Fibroblast of lung (primary cell): ENCODE measurements at regions not wholly inside any gene's neighbourhood (a gene's known extent, or its start where the extent isn't known, plus 50 kb on each side); places are given as distances from the start of the nearest gene placed in this dataset.
A peak's percentile ranks its signal among the peaks of the same experiment; 100 is the strongest.

Source experiments
- DNase-seq, 2 donors: peaks; one replicate each; pipeline versions ENCODE4 v3.0.0 to v3.0.0-alpha.2; 2010; ENCODE audit warnings: low read depth in 2 of 2
- H2AFZ ChIP-seq: 2 replicates; pipeline ENCODE4 v1.5.1; 2012; ENCODE audit warnings: low read length, control low read depth, inconsistent platforms
- H3K27ac ChIP-seq: 2 replicates; pipeline ENCODE4 v1.5.1; 2011; ENCODE audit warnings: low read length, control low read depth; ENCODE audit not compliant: insufficient read depth
- H3K27me3 ChIP-seq: 2 replicates; pipeline ENCODE4 v1.5.1; 2011; ENCODE audit warnings: mild to moderate bottlenecking, low read length; ENCODE audit not compliant: control insufficient read depth, insufficient read depth
- H3K36me3 ChIP-seq: 2 replicates; pipeline ENCODE4 v1.5.1; 2011; ENCODE audit warnings: low read length; ENCODE audit not compliant: control insufficient read depth, insufficient read depth
- H3K4me1 ChIP-seq: 2 replicates; pipeline ENCODE4 v1.5.1; 2011; ENCODE audit warnings: low read length; ENCODE audit not compliant: control insufficient read depth, insufficient read depth; ENCODE audit errors: extremely low read depth
- H3K4me2 ChIP-seq: 2 replicates; pipeline ENCODE4 v1.5.1; 2011; ENCODE audit warnings: low read length, control low read depth; ENCODE audit not compliant: insufficient read depth; ENCODE audit errors: extremely low read depth
- H3K4me3 ChIP-seq, 4 experiments: fragments of 200-600 bp in 1 of 4; sonication (generic) in 1 of 4; replicated peaks in 1 of 4; 2 replicates each; pipeline ENCODE4 v1.5.1; 2011 to 2016; ENCODE audit warnings: low read length in 4 of 4, low read depth in 3 of 4, mild to moderate bottlenecking in 3 of 4, control low read depth in 2 of 4, inconsistent platforms in 1 of 4, mixed read lengths in 1 of 4; ENCODE audit not compliant: insufficient read depth in 1 of 4; ENCODE audit errors: control extremely low read depth in 1 of 4
- H3K79me2 ChIP-seq: 2 replicates; pipeline ENCODE4 v1.5.1; 2012; ENCODE audit warnings: mild to moderate bottlenecking, low read length, inconsistent platforms; ENCODE audit not compliant: control insufficient read depth, insufficient read depth
- H3K9ac ChIP-seq: 2 replicates; pipeline ENCODE4 v1.5.1; 2011; ENCODE audit warnings: mild to moderate bottlenecking, low read length, control low read depth; ENCODE audit not compliant: insufficient read depth
- H3K9me3 ChIP-seq: 2 replicates; pipeline ENCODE4 v1.5.1; 2012; ENCODE audit warnings: low read depth, low read length; ENCODE audit not compliant: control insufficient read depth, insufficient read depth
- H4K20me1 ChIP-seq: 2 replicates; pipeline ENCODE4 v1.5.1; 2011; ENCODE audit warnings: low read length; ENCODE audit not compliant: control insufficient read depth, insufficient read depth; ENCODE audit errors: extremely low read depth
- CTCF ChIP-seq, 2 donors: IDR thresholded peaks in 1 of 2; conservative IDR thresholded peaks in 1 of 2; 1 replicate in 1 of 2; 2 replicates in 1 of 2; pipeline ENCODE4 v1.5.1; 2011 to 2012; ENCODE audit warnings: low read length in 2 of 2, control low read depth in 1 of 2, inconsistent platforms in 1 of 2, low read depth in 1 of 2, mild to moderate bottlenecking in 1 of 2
- EZH2 ChIP-seq: IDR thresholded peaks from 2 replicates; pipeline ENCODE4 v1.5.1; 2012; ENCODE audit warnings: low read length, control low read depth, mild to moderate bottlenecking; ENCODE audit errors: missing control alignments

- Histone ChIP-seq H3K9me3 (no peaks in the 10 kb centered on the region), H3K27ac (no peak overlapping the region), H3K4me3 (no peak overlapping the region), H3K9ac (no peak overlapping the region), H2AFZ (no peak overlapping the region), H3K27me3 (no peaks in the 10 kb centered on the region), H4K20me1 (no peaks in the 10 kb centered on the region), H3K4me1 (no peaks in the 10 kb centered on the region), H3K36me3 (no peaks in the 10 kb centered on the region), H3K4me2 (no peak overlapping the region), H3K79me2 (no peaks in the 10 kb centered on the region)
- TF ChIP-seq EZH2: no peak
- TF ChIP-seq CTCF (conservative IDR thresholded peaks at IDR 0.05 in 1 of 2, IDR thresholded peaks at IDR 0.05 in 1 of 2; ENCODE audit: low read depth in 1 of 2, low read length in 2 of 2): no peak
- peak; percentile 8 to 35 for DNase-seq
These were observed 433.8 kb upstream of the MIS18BP1 start for GRCh38 chr14:45686771-45687170.

- no peak for TF ChIP-seq CTCF (conservative IDR thresholded peaks at IDR 0.05 in 1 of 2, IDR thresholded peaks at IDR 0.05 in 1 of 2; ENCODE audit: low read depth in 1 of 2, low read length in 2 of 2)
- DNase-seq: no peak
- Histone ChIP-seq H3K4me2 (no peak overlapping the region), H3K27ac (no peak overlapping the region), H3K4me1 (no peaks in the 10 kb centered on the region), H3K36me3 (no peaks in the 10 kb centered on the region), H3K4me3 (no peak overlapping the region), H3K9ac (no peak overlapping the region), H3K9me3 (no peaks in the 10 kb centered on the region), H3K27me3 (no peaks in the 10 kb centered on the region), H4K20me1 (no peaks in the 10 kb centered on the region), H3K79me2 (no peaks in the 10 kb centered on the region), H2AFZ (no peak overlapping the region)
These were observed 427.5 kb upstream of the MIS18BP1 start for GRCh38 chr14:45680531-45680930.

- no peaks in the 10 kb centered on the region for H4K20me1 ChIP-seq
- no peaks in the 10 kb centered on the region for H3K36me3 ChIP-seq
- no peak for TF ChIP-seq EZH2
- no peak for TF ChIP-seq CTCF (conservative IDR thresholded peaks at IDR 0.05 in 1 of 2, IDR thresholded peaks at IDR 0.05 in 1 of 2; ENCODE audit: low read depth in 1 of 2, low read length in 2 of 2)
- no peaks in the 10 kb centered on the region for H3K9me3 ChIP-seq
- H3K27me3 ChIP-seq: no peaks in the 10 kb centered on the region
- H3K9ac ChIP-seq: no peak overlapping the region
- DNase-seq: peak; percentile 72 to 92
- no peaks in the 10 kb centered on the region for H3K79me2 ChIP-seq
- H3K27ac ChIP-seq: no peak overlapping the region
- H3K4me2 ChIP-seq: no peak overlapping the region
- no peak overlapping the region for H3K4me3 ChIP-seq
- H2AFZ ChIP-seq: no peak overlapping the region
- H3K4me1 ChIP-seq: no peaks in the 10 kb centered on the region
These were observed 426.9 kb upstream of the MIS18BP1 start for GRCh38 chr14:45679853-45680252.
